IMR-90 (cell line): ENCODE measurements at regions not wholly inside any gene's neighbourhood (a gene's known extent, or its start where the extent isn't known, plus 50 kb on each side); places are given as distances from the start of the nearest gene placed in this dataset.

Experiments used
- ATAC-seq: fragments of 200-7000 bp; cut with Tn5 transposase; 2 replicates; pipeline ENCODE4 v1.9.1; 2020; ENCODE audit warnings: low read depth, mild to moderate bottlenecking, moderate library complexity
- BruUV-seq: library from RNA; stranded (reverse); fragments of 400-500 nt; replicated peaks from 2 replicates; lab custom pipeline; 2021; lab: Mats Ljungman, UMichigan
- CTCF ChIA-PET: fragments of 300-600 bp; formaldehyde crosslinking; extraction: SDS; loops from one replicate; lab custom pipeline; 2021; ENCODE audit warnings: antibody characterized with exemption; lab: Yijun Ruan, JAX
- POLR2A ChIA-PET: fragments of 300-600 bp; sonication (Branson Sonifier 250); formaldehyde crosslinking; loops from one replicate; lab custom pipeline; 2022; ENCODE audit warnings: antibody characterized with exemption; ENCODE audit not compliant: unreplicated experiment; lab: Charles Lee
- DNase-seq: peaks from one replicate; pipeline ENCODE4 v3.0.0; 2013
- H2AFZ ChIP-seq: replicated peaks from 2 replicates; pipeline ENCODE3; 2013; ENCODE audit warnings: low read length, mild to moderate bottlenecking; ENCODE audit not compliant: poor library complexity
- H2AK5ac ChIP-seq: 2 replicates; pipeline ENCODE4 v1.6.1; 2013; ENCODE audit warnings: low read depth, low read length, inconsistent platforms
- H2AK9ac ChIP-seq: replicated peaks from 2 replicates; pipeline ENCODE3; 2013; ENCODE audit warnings: mild to moderate bottlenecking, low read depth, low read length, moderate library complexity; ENCODE audit not compliant: poor library complexity
- H2BK120ac ChIP-seq: 2 replicates; pipeline ENCODE4 v1.6.1; 2013; ENCODE audit warnings: low read depth, low read length, inconsistent platforms
- H2BK15ac ChIP-seq: 3 replicates; pipeline ENCODE4 v1.6.1; 2013; ENCODE audit warnings: low read depth, low read length, inconsistent platforms
- H2BK20ac ChIP-seq: 2 replicates; pipeline ENCODE4 v1.6.1; 2013; ENCODE audit warnings: low read depth, mild to moderate bottlenecking, inconsistent platforms, low read length, moderate library complexity
- H2BK5ac ChIP-seq: 2 replicates; pipeline ENCODE4 v1.6.1; 2013; ENCODE audit warnings: mild to moderate bottlenecking, low read depth, low read length, inconsistent platforms; ENCODE audit not compliant: poor library complexity, severe bottlenecking
- H3K14ac ChIP-seq: replicated peaks from 2 replicates; pipeline ENCODE4 v1.6.1; 2013; ENCODE audit warnings: low read depth, low read length, inconsistent platforms
- H3K18ac ChIP-seq: 2 replicates; pipeline ENCODE4 v1.6.1; 2013; ENCODE audit warnings: low read depth, low read length, control low read depth
- H3K23ac ChIP-seq: 2 replicates; pipeline ENCODE4 v1.6.1; 2013; ENCODE audit warnings: low read depth, low read length, inconsistent platforms
- H3K27ac ChIP-seq: 2 replicates; pipeline ENCODE4 v1.5.1; 2013; ENCODE audit warnings: mild to moderate bottlenecking, control low read depth, low read length; ENCODE audit not compliant: insufficient read depth
- H3K27me3 ChIP-seq: 2 replicates; pipeline ENCODE4 v1.6.1; 2013; ENCODE audit warnings: low read length; ENCODE audit not compliant: control insufficient read depth, insufficient read depth
- H3K36me3 ChIP-seq: 2 replicates; pipeline ENCODE4 v1.6.1; 2013; ENCODE audit warnings: low read length, mixed read lengths; ENCODE audit not compliant: control insufficient read depth, insufficient read depth
- H3K4ac ChIP-seq: 2 replicates; pipeline ENCODE4 v1.6.1; 2013; ENCODE audit warnings: low read depth, low read length, inconsistent platforms
- H3K4me1 ChIP-seq: 2 replicates; pipeline ENCODE4 v1.6.1; 2013; ENCODE audit warnings: low read length, mixed read lengths; ENCODE audit not compliant: control insufficient read depth, insufficient read depth
- H3K4me2 ChIP-seq: 2 replicates; pipeline ENCODE4 v1.6.1; 2013; ENCODE audit warnings: low read depth, mild to moderate bottlenecking, control low read depth, low read length, moderate library complexity
- H3K4me3 ChIP-seq: 2 replicates; pipeline ENCODE4 v1.5.1; 2013; ENCODE audit warnings: low read depth, mild to moderate bottlenecking, control low read depth, low read length, moderate library complexity; ENCODE audit not compliant: insufficient read depth
- H3K56ac ChIP-seq: 2 replicates; pipeline ENCODE4 v1.6.1; 2013; ENCODE audit warnings: low read length, inconsistent platforms; ENCODE audit not compliant: insufficient read depth; ENCODE audit errors: extremely low read depth
- H3K79me1 ChIP-seq, 2 experiments: 2 replicates each; pipeline ENCODE4 v1.6.1; 2013; ENCODE audit warnings: low read length in 2 of 2, inconsistent platforms in 1 of 2, low read depth in 1 of 2
- H3K9ac ChIP-seq: 2 replicates; pipeline ENCODE4 v1.6.1; 2013; ENCODE audit warnings: low read depth, low read length, control low read depth
- H3K9me1 ChIP-seq: 2 replicates; pipeline ENCODE4 v1.6.1; 2013; ENCODE audit warnings: low read length, inconsistent platforms; ENCODE audit not compliant: insufficient read depth
- H3K9me3 ChIP-seq: 2 replicates; pipeline ENCODE4 v1.6.1; 2013; ENCODE audit warnings: low read length; ENCODE audit not compliant: control insufficient read depth, insufficient read depth
- H4K20me1 ChIP-seq: 2 replicates; pipeline ENCODE4 v1.6.1; 2013; ENCODE audit warnings: low read length, inconsistent platforms; ENCODE audit not compliant: insufficient read depth
- H4K5ac ChIP-seq: 2 replicates; pipeline ENCODE4 v1.6.1; 2013; ENCODE audit warnings: mild to moderate bottlenecking, low read depth, low read length, control low read depth
- H4K8ac ChIP-seq, 2 experiments: 2 replicates each; pipeline ENCODE4 v1.6.1; 2013; ENCODE audit warnings: low read depth in 2 of 2, low read length in 2 of 2, control low read depth in 1 of 2, inconsistent platforms in 1 of 2
- H4K91ac ChIP-seq: 2 replicates; pipeline ENCODE4 v1.6.1; 2013; ENCODE audit warnings: low read depth, low read length, inconsistent platforms; ENCODE audit not compliant: insufficient read depth
- BHLHE40 ChIP-seq: fragments of 150-350 bp; IDR thresholded peaks from 2 replicates; pipeline ENCODE4 v1.6.1; 2016; ENCODE audit warnings: mild to moderate bottlenecking, low read depth, low read length
- CEBPB ChIP-seq: IDR thresholded peaks from 2 replicates; pipeline ENCODE4 v1.6.1; 2012; ENCODE audit warnings: low read depth, low read length, improper control_type of control experiment
- CHD1 ChIP-seq: IDR thresholded peaks from 2 replicates; pipeline ENCODE4 v1.6.1; 2012; ENCODE audit warnings: low read depth, low read length, improper control_type of control experiment
- CTCF ChIP-seq: conservative IDR thresholded peaks from 2 replicates; pipeline ENCODE4 v1.5.1; 2012; ENCODE audit warnings: mild to moderate bottlenecking, low read depth, low read length, improper control_type of control experiment
- ELK1 ChIP-seq: fragments of 150-350 bp; IDR thresholded peaks from 2 replicates; pipeline ENCODE4 v1.6.1; 2016; ENCODE audit warnings: low read depth, mild to moderate bottlenecking, low read length, moderate library complexity, borderline replicate concordance
- FOS ChIP-seq: fragments of 150-350 bp; IDR thresholded peaks from 2 replicates; pipeline ENCODE4 v1.6.1; 2016; ENCODE audit warnings: low read depth, low read length
- MAFK ChIP-seq: IDR thresholded peaks from 2 replicates; pipeline ENCODE4 v1.6.1; 2012; ENCODE audit warnings: low read depth, low read length, improper control_type of control experiment
- MAZ ChIP-seq: IDR thresholded peaks from 2 replicates; pipeline ENCODE4 v1.6.1; 2012; ENCODE audit warnings: low read depth, mild to moderate bottlenecking, low read length, improper control_type of control experiment, moderate library complexity, borderline replicate concordance
- MXI1 ChIP-seq: IDR thresholded peaks from 2 replicates; pipeline ENCODE4 v1.6.1; 2012; ENCODE audit warnings: low read depth, mild to moderate bottlenecking, low read length, moderate library complexity, borderline replicate concordance
- NFE2L2 ChIP-seq: fragments of 150-350 bp; IDR thresholded peaks from 2 replicates; pipeline ENCODE4 v1.6.1; 2016; ENCODE audit warnings: low read depth, mild to moderate bottlenecking, low read length
- POLR2A ChIP-seq: IDR thresholded peaks from 2 replicates; pipeline ENCODE4 v1.6.1; 2012; ENCODE audit warnings: mild to moderate bottlenecking, low read depth, low read length
- RAD21 ChIP-seq: IDR thresholded peaks from 2 replicates; pipeline ENCODE4 v1.6.1; 2012; ENCODE audit warnings: low read length, improper control_type of control experiment
- RCOR1 ChIP-seq: IDR thresholded peaks from 2 replicates; pipeline ENCODE4 v1.6.1; 2012; ENCODE audit warnings: mild to moderate bottlenecking, low read length, improper control_type of control experiment; ENCODE audit not compliant: insufficient replicate concordance
- RFX5 ChIP-seq: IDR thresholded peaks from 2 replicates; pipeline ENCODE4 v1.8.0; 2012; ENCODE audit warnings: low read depth, mild to moderate bottlenecking, low read length, moderate library complexity
- SMC3 ChIP-seq: fragments of 150-350 bp; IDR thresholded peaks from 2 replicates; pipeline ENCODE4 v1.6.1; 2016; ENCODE audit warnings: low read depth, mild to moderate bottlenecking, antibody characterized with exemption, low read length, moderate library complexity
- USF2 ChIP-seq: fragments of 150-350 bp; IDR thresholded peaks from 2 replicates; pipeline ENCODE4 v1.6.1; 2017; ENCODE audit warnings: mild to moderate bottlenecking, antibody characterized with exemption, low read length, low read depth
- WGBS, 2 experiments: methylation state at CpG; one replicate each; pipeline versions ENCODE4 v1.1.5 to v1.1.7; 2013; ENCODE audit warnings: missing lambda C conversion rate in 2 of 2; ENCODE audit not compliant: insufficient read length in 1 of 2; ENCODE audit errors: extremely low coverage in 2 of 2; 5-methylcytosine and 5-hydroxymethylcytosine counted together
- dilution Hi-C: fragments of 300-500 bp; cut with HindIII; formaldehyde crosslinking; loops from one replicate; pipeline ENCODE4 v1.14.3; 2018; ENCODE audit warnings: low sequenced_read_pairs; ENCODE audit not compliant: unreplicated experiment
- in situ Hi-C: fragments of 300-500 bp; cut with MboI; formaldehyde crosslinking; loops from 3 replicates; pipeline ENCODE4 v1.14.3; 2019; ENCODE audit warnings: low sequenced_read_pairs, inconsistent platforms, mixed read lengths
- intact Hi-C: fragments of 100-400 bp; cut with micrococcal nuclease; formaldehyde crosslinking; loops from 2 replicates; pipeline ENCODE4 v1.10.0; 2022

- Histone ChIP-seq H3K56ac (no peak overlapping the region), H3K9me3 (no peaks in the 10 kb centered on the region), H2AK9ac (no peak overlapping the region), H3K4ac (no peak overlapping the region), H2BK120ac (no peak overlapping the region), H3K27ac (no peak overlapping the region), H3K27me3 (no peaks in the 10 kb centered on the region), H3K4me1 (peaks cover 11% of the 10 kb centered on the region), H3K4me2 (no peak overlapping the region), H4K8ac (no peak overlapping the region), H2AFZ (no peak overlapping the region), H2BK15ac (no peak overlapping the region), H2BK20ac (no peak overlapping the region), H4K5ac (no peak overlapping the region), H3K9me1 (peaks cover 4% of the 10 kb centered on the region; the same call in 1 of the 2 replicates), H3K18ac (no peak overlapping the region), H3K23ac (no peak overlapping the region), H3K9ac (no peak overlapping the region), H3K79me1 (no peaks in the 10 kb centered on the region), H3K36me3 (no peaks in the 10 kb centered on the region), H2BK5ac (no peak overlapping the region), H4K20me1 (no peaks in the 10 kb centered on the region), H3K4me3 (no peak overlapping the region), H3K14ac (no peak overlapping the region), H2AK5ac (no peak overlapping the region), H4K91ac (no peak overlapping the region)
- dilution Hi-C loops (no loop called here), in situ Hi-C loops (loop anchor here (25.0 kb wide), 1 partner anchor 522 kb away; the partner anchor contains the start of gene ID2), intact Hi-C loops (loop anchor here (5.0 kb wide), 1 partner anchor 517 kb away; the partner anchor contains the start of gene ID2)
- TF ChIP-seq NFE2L2 (no peak), RCOR1 (no peak), CHD1 (no peak), POLR2A (no peak), CTCF (no peak), RFX5 (no peak), MXI1 (no peak), MAZ (no peak), USF2 (no peak), CEBPB (no peak), BHLHE40 (no peak), SMC3 (no peak), MAFK (no peak), FOS (no peak), RAD21 (no peak), ELK1 (no peak)
- WGBS, 2 experiments: 92% methylated on average over 2 of the region's 5 CpGs; no CpG with 5 or more reads in 1 of the 2 experiments
- no TSS peak for BruUV-seq
- no peak for DNase-seq
- CTCF ChIA-PET: no interaction called here
- POLR2A ChIA-PET: no interaction called here
- ATAC-seq: no peak
Observed at GRCh38 chr2:8165550-8165949, 516.3 kb upstream of the ID2 start.
